Activated CD4-positive, alpha-beta T cell treated with anti-CD3 and anti-CD28 coated beads, Interleukin-2, amount 50 U/mL, for 1 hour (primary cell): ENCODE measurements at regions not wholly inside any gene's neighbourhood (a gene's known extent, or its start where the extent isn't known, plus 50 kb on each side); places are given as distances from the start of the nearest gene placed in this dataset.
"Not testable (repeated sequence)": the region's sequence is repeated elsewhere in the genome, so short reads cannot be mapped to it uniquely, and the experiment has no call there.

Experiments
- DNase-seq: peaks from one replicate; pipeline ENCODE4 v3.0.0-alpha.2; 2020

GRCh38 chr9:3773362-3774060, 247.7 kb upstream of the RFX3 start:
- DNase-seq, result no peak

- no peak for DNase-seq
These were observed 243.8 kb upstream of the RFX3 start for GRCh38 chr9:3769646-3770045.

- no peak for DNase-seq
These were observed 243.1 kb upstream of the RFX3 start for GRCh38 chr9:3768712-3769457.

GRCh38 chr9:3768286-3768685, 242.5 kb upstream of the RFX3 start:
- DNase-seq, result no peak

- DNase-seq, result no peak
These were observed 236.3 kb upstream of the RFX3 start for GRCh38 chr9:3762076-3762475.

GRCh38 chr9:3760031-3760430, 234.2 kb upstream of the RFX3 start:
- DNase-seq, result no peak

- no peak for DNase-seq
These were observed 233.2 kb upstream of the RFX3 start for GRCh38 chr9:3758816-3759576.

GRCh38 chr9:3756071-3756470, 230.3 kb upstream of the RFX3 start:
- no peak for DNase-seq

- DNase-seq, result no peak
These were observed 225.4 kb upstream of the RFX3 start for GRCh38 chr9:3751125-3751758.

GRCh38 chr9:3750321-3750720, 224.5 kb upstream of the RFX3 start:
- DNase-seq, result no peak

- DNase-seq, result no peak
These were observed 220.8 kb upstream of the RFX3 start for GRCh38 chr9:3746296-3747275.

- no peak for DNase-seq
These were observed 218.2 kb upstream of the RFX3 start for GRCh38 chr9:3743901-3744413.

- DNase-seq, result no peak
These were observed 216.8 kb upstream of the RFX3 start for GRCh38 chr9:3742586-3742985.

GRCh38 chr9:3741729-3742128, 215.9 kb upstream of the RFX3 start:
- DNase-seq, result no peak

GRCh38 chr9:3740690-3741419, 215.1 kb upstream of the RFX3 start:
- no peak for DNase-seq

GRCh38 chr9:3736161-3736560, 210.4 kb upstream of the RFX3 start:
- no peak for DNase-seq

GRCh38 chr9:3735251-3735650, 209.4 kb upstream of the RFX3 start:
- no peak for DNase-seq

GRCh38 chr9:3733527-3734262, 207.9 kb upstream of the RFX3 start:
- not testable (repeated sequence) for DNase-seq

- no peak for DNase-seq
These were observed 207.2 kb upstream of the RFX3 start for GRCh38 chr9:3733039-3733408.
